Gastroesophageal sphincter (tissue), 3 donors: ENCODE measurements at regions not wholly inside any gene's neighbourhood (a gene's known extent, or its start where the extent isn't known, plus 50 kb on each side); places are given as distances from the start of the nearest gene placed in this dataset.

ENCODE experiments used
- CTCF ChIP-seq, 4 experiments: fragments of 200-600 bp in 2 of 4; fragments of 450-650 bp in 2 of 4; sonication (generic) in 1 of 4; IDR thresholded peaks; one replicate each; pipeline ENCODE4 v1.5.1; 2017 to 2019; ENCODE audit warnings: antibody characterized with exemption in 4 of 4, mild to moderate bottlenecking in 2 of 4, moderate library complexity in 2 of 4
- POLR2A ChIP-seq, 2 donors: fragments of 450-650 bp; IDR thresholded peaks; one replicate each; pipeline ENCODE4 v1.6.1; 2017; ENCODE audit warnings: antibody characterized with exemption in 2 of 2, mild to moderate bottlenecking in 2 of 2, moderate library complexity in 1 of 2
- POLR2AphosphoS5 ChIP-seq: sonication (generic); formaldehyde crosslinking; IDR thresholded peaks from one replicate; pipeline ENCODE4 v1.6.1; 2017; ENCODE audit warnings: antibody characterized with exemption

DNA sequence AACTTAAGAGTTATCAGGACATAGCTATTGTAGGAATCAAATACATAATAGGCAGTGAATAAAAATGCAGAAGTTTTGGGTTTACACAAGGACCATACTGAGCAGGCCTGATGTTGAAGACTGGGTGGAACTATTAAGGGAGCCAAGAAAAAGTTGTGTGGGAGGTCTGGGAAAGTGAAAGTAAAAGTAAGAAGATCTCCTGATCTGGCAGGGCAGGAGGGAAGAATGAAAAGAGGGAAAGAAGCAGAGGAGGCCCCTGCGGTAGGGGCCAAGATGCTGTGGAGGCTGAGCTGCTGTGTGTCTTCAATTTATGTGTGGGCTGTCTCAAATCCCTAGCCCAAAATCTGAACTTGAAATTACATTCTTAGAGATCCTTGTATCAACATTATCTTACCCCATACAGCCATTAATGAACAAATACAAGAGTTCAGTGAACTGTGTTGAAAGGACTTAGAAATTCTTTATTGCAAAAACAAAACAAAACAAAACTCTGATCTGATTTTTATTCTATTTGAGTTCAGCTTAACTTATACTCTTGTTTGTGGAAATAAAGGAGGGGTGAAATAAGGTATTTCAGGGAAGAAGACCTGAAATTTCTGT is 1183.8 kb downstream of the HACE1 start:
- TF ChIP-seq POLR2AphosphoS5 (no peak), CTCF (IDR thresholded peaks at IDR 0.05) (no peak), POLR2A (IDR thresholded peaks at IDR 0.05) (no peak)
